GM19351 (cell line): ENCODE measurements at regions not wholly inside any gene's neighbourhood (a gene's known extent, or its start where the extent isn't known, plus 50 kb on each side); places are given as distances from the start of the nearest gene placed in this dataset.

Experiments used
- ATAC-seq: cut with Tn5 transposase; IDR thresholded peaks from one replicate; pipeline ENCODE4 v1.9.1; 2021; ENCODE audit warnings: mild to moderate bottlenecking, moderate library complexity; ENCODE audit not compliant: unreplicated experiment

- no peak for ATAC-seq
These were observed 93.5 kb downstream of the SIK1 start for GRCh38 chr21:43333298-43334062.

- no peak for ATAC-seq
These were observed 94.1 kb downstream of the SIK1 start for GRCh38 chr21:43332861-43333297.

GRCh38 chr21:43331962-43332828, 94.7 kb downstream of the SIK1 start:
- no peak for ATAC-seq

- ATAC-seq = no peak
These were observed 95.6 kb downstream of the SIK1 start for GRCh38 chr21:43331111-43331961.

- no peak for ATAC-seq
These were observed 96.5 kb downstream of the SIK1 start for GRCh38 chr21:43330306-43330881.

- ATAC-seq = no peak
These were observed 97.1 kb downstream of the SIK1 start for GRCh38 chr21:43329711-43330269.

- no peak for ATAC-seq
These were observed 97.8 kb downstream of the SIK1 start for GRCh38 chr21:43328958-43329691.

- ATAC-seq = no peak
These were observed 98.6 kb downstream of the SIK1 start for GRCh38 chr21:43328185-43328957.

GRCh38 chr21:43325968-43326715, 100.8 kb downstream of the SIK1 start:
- ATAC-seq = no peak

- no peak for ATAC-seq
These were observed 101.9 kb downstream of the SIK1 start for GRCh38 chr21:43325036-43325435.

- no peak for ATAC-seq
These were observed 102.3 kb downstream of the SIK1 start for GRCh38 chr21:43324596-43324995.

GRCh38 chr21:43323244-43324005, 103.5 kb downstream of the SIK1 start:
- ATAC-seq = no peak

GRCh38 chr21:43322805-43323204, 104.1 kb downstream of the SIK1 start:
- ATAC-seq = no peak

GRCh38 chr21:43322311-43322710, 104.6 kb downstream of the SIK1 start:
- ATAC-seq = no peak

- no peak for ATAC-seq
These were observed 105.3 kb downstream of the SIK1 start for GRCh38 chr21:43321611-43322010.

GRCh38 chr21:43321111-43321510, 105.8 kb downstream of the SIK1 start:
- ATAC-seq = no peak

- no peak for ATAC-seq
These were observed 106.4 kb downstream of the SIK1 start for GRCh38 chr21:43320526-43320925.
